Stimulated activated CD8-positive, alpha-beta memory T cell treated with anti-CD3 and anti-CD28 coated beads, Interleukin-7, amount 100 ng/mL, for 1 hour (primary cell): ENCODE measurements at regions not wholly inside any gene's neighbourhood (a gene's known extent, or its start where the extent isn't known, plus 50 kb on each side); places are given as distances from the start of the nearest gene placed in this dataset.

Experiments
- DNase-seq, 2 donors: peaks; one replicate each; pipeline ENCODE4 v3.0.0-alpha.2; 2020; ENCODE audit warnings: low read depth in 2 of 2

- no peak for DNase-seq
These were observed 1156.3 kb upstream of the B3GALT2 start for GRCh38 chr1:194342484-194343262.

- no peak for DNase-seq
These were observed 1155.2 kb upstream of the B3GALT2 start for GRCh38 chr1:194341587-194341986.

- no peak for DNase-seq
These were observed 1153.1 kb upstream of the B3GALT2 start for GRCh38 chr1:194339471-194339870.

- no peak for DNase-seq
These were observed 1152.0 kb upstream of the B3GALT2 start for GRCh38 chr1:194338241-194338948.

GRCh38 chr1:194333240-194333639 lies 1146.8 kb upstream of the B3GALT2 start:
- DNase-seq, result no peak

- DNase-seq, result no peak
These were observed 1145.3 kb upstream of the B3GALT2 start for GRCh38 chr1:194331758-194332157.

- DNase-seq, result no peak
These were observed 1136.3 kb upstream of the B3GALT2 start for GRCh38 chr1:194322751-194323150.

- no peak for DNase-seq
These were observed 1132.4 kb upstream of the B3GALT2 start for GRCh38 chr1:194318790-194319280.

GRCh38 chr1:194309697-194310096 lies 1123.3 kb upstream of the B3GALT2 start:
- DNase-seq, result no peak

- DNase-seq, result no peak
These were observed 1122.9 kb upstream of the B3GALT2 start for GRCh38 chr1:194309269-194309668.

- DNase-seq, result no peak
These were observed 1114.4 kb upstream of the B3GALT2 start for GRCh38 chr1:194300776-194301175.

- DNase-seq, result no peak
These were observed 1113.9 kb upstream of the B3GALT2 start for GRCh38 chr1:194300340-194300739.

- DNase-seq, result no peak
These were observed 1111.7 kb upstream of the B3GALT2 start for GRCh38 chr1:194298007-194298598.

GRCh38 chr1:194297094-194297493 lies 1110.7 kb upstream of the B3GALT2 start:
- DNase-seq, result no peak

GRCh38 chr1:194296201-194296600 lies 1109.8 kb upstream of the B3GALT2 start:
- no peak for DNase-seq

- no peak for DNase-seq
These were observed 1109.3 kb upstream of the B3GALT2 start for GRCh38 chr1:194295685-194296084.

GRCh38 chr1:194293851-194294405 lies 1107.5 kb upstream of the B3GALT2 start:
- no peak for DNase-seq

GRCh38 chr1:194292966-194293365 lies 1106.6 kb upstream of the B3GALT2 start:
- DNase-seq, result no peak

GRCh38 chr1:194289569-194290266 lies 1103.3 kb upstream of the B3GALT2 start:
- no peak for DNase-seq

- no peak for DNase-seq
These were observed 1101.8 kb upstream of the B3GALT2 start for GRCh38 chr1:194288238-194288637.

GRCh38 chr1:194281376-194281775 lies 1095.0 kb upstream of the B3GALT2 start:
- DNase-seq, result no peak

- no peak for DNase-seq
These were observed 1094.0 kb upstream of the B3GALT2 start for GRCh38 chr1:194280463-194280862.
